NCI-H524 (cell line): ENCODE measurements at regions not wholly inside any gene's neighbourhood (a gene's known extent, or its start where the extent isn't known, plus 50 kb on each side); places are given as distances from the start of the nearest gene placed in this dataset.
"Not testable (repeated sequence)": the region's sequence is repeated elsewhere in the genome, so short reads cannot be mapped to it uniquely, and the experiment has no call there.

Experiments used
- DNase-seq, 2 experiments: peaks; one replicate each; lab custom pipeline; 2025; lab: John Stamatoyannopoulos, UW

DNA sequence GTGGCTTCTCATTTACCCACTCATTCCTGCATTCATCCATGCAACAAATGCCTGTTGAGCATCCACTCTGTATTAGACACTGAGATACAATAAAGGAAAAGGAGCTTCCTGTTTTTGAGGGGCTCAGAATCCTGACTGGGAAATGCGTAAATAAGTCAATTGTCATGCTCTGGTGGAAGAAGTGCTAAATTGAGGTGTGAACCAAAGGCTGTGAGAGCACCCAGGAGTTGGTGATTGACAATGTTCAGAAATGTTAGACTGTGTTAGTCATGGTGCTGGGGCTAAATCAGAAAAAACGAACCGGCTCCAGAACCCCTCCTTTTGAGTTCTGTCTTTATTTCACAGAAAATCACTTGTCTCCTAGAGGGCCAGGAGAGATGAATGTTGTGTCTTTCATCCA lies 558.6 kb upstream of the SGCD start:
- no peak for DNase-seq

DNA sequence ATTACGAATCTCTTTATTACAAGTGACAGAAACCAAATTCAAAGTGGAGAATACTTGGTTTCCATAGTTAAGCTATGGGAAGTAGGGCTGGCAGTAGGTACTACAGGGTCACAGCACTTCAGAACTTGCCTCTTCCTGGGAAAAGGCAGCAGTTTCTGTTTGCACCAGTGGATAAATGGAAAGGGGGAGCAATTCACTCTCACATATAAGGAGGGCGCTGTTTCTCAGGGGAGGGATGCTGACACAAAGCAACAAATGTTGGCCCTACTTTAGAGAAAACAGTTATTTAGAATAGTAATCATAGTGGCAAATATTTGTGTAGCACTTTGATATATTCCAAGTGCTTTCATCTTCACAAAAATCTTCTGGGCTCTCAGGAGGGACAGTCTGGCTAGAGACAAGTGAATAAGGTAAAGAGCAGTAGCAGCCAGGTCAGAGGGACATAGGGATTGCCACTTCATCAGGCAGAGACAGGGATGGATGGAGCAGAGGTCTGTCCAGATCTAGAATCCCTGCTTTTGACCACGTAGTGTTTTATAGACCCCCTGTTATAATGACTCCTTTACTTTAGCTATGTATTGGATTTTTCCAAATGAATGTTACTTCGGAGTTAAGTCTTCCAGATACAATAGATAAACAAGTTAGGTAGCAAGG lies 554.8 kb upstream of the SGCD start:
- DNase-seq = peak in 1 of 2 experiments; percentile 3

DNA sequence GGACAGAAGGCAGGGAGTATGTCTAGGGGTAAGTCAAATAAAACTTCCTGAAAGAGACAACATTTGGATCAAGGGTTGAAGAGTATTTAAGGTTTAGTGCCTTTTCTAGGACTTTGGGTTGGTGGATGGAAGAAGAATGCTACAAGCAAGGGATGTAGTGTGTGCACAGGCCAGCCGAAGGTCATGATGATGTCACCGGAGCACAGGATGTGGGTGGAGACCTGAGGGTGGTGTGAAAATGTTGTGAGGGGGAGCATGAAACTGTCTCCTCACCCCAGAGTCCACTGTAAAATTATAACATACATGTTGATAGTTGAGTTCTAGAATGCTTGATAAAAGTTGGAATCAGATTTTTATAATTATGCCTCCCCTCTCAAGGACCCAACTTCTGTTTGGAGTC lies 553.3 kb upstream of the SGCD start:
- DNase-seq = no peak

DNA sequence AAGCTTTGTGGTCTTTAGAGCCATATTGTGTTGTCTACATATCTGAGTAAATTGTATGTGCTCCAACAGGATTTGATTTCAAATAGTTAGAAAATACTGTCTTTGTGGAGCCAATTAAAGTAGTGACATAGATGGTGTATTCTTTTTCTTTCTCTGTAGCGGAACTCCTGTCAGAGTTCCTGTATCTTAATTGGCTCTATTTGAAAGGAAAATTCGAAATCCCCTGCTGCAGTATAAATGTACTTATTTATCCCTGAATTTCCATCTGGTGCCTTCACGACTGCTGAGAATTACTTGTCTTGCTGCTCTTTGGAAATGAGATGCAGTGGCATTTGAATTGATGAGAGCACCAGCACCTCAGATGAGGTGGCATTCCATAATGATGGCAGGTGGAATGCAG lies 546.7 kb upstream of the SGCD start:
- DNase-seq = no peak

DNA sequence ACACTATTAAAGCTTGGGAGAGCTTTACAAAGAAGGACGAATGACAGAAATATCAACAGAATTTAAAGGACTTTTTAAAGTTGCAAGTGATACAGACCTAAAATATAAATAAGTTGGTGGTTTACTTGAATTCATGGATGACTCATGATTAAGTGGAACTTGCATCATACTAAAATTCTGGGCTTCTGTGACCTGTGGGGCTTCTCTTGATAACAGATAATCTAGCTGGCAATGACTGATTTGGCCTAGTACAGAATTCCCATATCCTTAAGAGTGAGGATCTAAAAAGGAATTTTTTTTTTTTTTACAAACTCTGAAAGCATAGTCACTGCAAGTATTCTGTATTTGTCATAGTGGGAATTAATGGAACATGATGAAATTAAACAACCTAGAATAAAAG lies 543.7 kb upstream of the SGCD start:
- no peak for DNase-seq

DNA sequence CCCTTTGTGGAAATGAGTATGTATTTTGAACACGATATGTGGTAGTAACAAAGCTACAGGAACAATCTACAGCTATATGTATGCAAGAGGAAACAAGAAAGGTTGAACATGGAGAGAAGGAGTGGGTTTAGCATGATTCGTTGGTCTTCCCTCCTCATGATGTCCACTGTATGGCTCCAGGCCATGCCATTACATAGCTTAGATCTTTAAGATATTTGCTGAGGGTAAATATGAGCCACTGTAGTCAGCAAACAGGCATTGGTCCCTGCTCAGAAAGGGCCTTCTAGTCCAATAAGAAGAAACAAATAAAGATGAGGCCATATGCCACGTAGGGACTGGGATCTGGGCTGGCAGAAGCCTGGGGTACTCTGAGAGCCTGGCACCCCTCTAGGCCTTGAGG lies 543.2 kb upstream of the SGCD start:
- DNase-seq = no peak

DNA sequence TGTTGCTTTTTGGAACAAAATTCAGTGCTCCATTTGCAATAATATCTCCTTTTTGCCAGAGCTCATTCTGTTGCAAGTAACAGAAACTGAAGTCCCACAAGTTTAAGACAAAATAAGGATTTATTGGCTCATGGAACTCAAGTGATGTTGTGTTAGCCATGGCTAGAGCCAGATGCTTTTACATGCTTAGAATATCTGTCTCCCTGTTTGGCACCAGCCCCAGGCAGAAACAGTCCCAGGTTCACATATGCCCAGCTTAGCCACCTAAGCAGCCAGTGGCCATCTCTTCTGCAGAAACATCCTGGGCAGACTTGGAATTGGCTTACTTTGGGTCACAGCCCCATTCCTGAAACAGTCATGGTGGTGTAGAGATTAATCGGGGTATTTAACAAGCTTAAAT lies 540.9 kb upstream of the SGCD start:
- DNase-seq = no peak

DNA sequence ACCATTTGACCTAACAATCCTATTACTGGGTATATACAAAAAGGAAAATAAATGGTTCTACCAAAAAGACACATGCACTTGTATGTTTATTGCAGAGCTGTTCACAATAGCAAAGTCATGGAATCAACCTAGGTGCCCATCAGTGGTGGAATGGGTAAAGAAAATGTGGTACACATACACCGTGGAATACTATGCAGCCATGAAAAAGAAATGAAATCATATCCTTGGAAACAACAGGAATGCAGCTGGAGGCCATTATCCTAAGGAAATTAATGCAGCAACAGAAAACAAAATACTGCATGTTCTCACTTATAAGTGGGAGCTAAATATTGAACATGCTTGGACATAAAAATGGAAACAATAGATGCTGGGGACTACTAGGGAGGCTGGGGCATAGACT lies 534.1 kb upstream of the SGCD start:
- no peak for DNase-seq

DNA sequence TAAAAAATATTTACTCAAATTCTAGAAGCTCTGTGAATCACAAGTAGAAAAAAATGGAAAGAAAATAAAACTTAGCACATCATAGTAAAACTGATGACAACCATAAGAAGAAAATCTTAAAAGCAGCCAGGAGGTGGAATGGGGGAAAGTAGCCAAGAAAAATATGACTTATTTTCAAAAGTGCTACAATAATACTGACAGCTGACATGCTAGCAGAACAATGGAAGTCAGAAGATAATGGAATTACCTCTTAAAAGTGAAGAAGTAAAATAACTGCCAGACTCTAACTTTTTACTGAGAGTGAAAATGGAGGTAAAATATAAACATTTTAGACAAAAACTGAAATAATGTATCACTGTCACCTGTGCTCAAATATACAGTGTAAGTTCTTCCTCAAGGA lies 532.2 kb upstream of the SGCD start:
- no peak for DNase-seq

DNA sequence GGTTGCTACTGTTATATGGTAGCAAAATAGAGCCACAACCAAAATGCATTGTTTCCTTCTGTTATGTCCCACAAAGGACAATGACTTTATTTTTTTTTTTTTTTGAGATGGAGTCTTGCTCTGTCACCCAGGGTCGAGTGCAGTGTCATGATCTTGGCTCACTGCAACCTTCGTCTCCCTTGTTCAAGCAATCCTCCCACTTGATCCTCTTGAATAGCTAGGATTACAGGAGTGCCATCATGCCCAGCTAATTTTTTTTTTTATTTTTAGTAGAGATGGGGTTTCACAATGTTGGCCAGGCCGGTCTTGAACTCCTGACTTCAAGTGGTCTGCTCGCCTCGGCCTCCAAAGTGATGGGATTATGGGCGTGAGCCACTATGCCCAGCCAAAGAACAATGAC lies 527.7 kb upstream of the SGCD start:
- DNase-seq = no peak

DNA sequence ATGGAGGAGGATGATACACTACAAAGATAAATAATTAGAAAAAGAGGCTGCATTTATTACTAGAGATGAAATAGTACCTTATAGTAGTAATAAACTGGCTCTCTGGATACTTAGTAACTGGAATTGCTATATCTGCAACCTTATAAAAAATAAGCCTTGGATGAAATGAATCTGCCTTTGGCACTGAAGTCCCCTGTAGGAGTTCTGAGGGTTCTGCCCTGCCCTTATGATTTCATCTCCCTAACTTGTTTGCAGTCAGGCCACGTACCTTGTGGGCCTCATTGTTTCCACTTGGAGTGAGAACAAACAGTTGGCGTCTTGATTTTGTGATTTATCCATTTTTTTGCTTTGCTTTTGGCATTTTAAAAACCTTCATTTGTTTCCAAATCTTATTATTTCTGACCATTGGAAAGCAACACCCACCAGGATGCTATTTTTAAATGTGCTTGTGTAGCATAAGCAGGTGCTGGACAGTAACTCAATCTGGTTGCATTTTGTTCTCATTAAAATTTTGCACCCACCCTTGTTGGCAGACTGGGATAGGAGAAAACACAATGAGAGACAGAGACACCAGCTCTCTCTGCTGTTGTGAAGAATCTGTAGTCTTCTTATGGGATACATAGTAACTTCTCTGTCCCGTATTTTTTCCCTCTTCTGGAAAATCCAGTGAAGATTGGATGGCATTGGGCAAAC lies 518.9 kb upstream of the SGCD start:
- no peak for DNase-seq

DNA sequence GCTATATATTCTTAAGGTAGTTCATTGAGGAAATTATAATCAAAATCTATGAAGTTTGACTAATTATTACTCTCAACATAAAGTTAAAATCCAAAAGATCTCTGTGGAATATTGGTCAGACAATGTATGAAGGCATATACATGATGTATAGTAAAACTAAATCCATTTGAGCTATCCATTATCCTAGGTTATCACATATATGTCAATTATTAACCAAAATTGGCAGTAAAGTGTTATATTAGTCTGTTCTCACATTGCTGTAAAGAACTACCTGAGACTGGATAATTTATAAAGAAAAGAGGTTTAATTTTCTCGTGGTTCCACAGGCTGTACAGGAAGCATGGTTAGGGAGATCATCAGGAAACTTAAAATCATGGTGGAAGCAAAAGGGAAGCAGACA lies 511.7 kb upstream of the SGCD start:
- DNase-seq = no peak

DNA sequence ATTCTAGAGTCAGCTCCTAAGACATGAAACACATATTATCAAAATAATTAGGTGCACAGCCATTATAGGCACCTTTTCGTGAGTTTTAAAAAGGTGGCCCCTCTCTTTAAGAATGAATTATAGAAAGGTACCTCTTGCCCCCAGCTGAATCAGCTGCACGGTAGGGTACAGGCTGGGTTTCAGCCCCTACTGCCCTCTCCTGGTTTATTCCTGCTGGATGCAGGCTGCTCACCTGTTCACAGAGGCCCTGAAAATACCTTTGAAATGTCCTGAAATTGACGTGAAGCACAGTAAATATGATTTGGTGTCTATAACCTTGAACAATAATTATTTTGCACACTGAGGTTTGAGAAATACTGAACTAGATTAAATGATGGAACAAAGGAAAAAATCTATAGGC lies 504.8 kb upstream of the SGCD start:
- peak in 1 of 2 experiments; percentile 5 for DNase-seq

DNA sequence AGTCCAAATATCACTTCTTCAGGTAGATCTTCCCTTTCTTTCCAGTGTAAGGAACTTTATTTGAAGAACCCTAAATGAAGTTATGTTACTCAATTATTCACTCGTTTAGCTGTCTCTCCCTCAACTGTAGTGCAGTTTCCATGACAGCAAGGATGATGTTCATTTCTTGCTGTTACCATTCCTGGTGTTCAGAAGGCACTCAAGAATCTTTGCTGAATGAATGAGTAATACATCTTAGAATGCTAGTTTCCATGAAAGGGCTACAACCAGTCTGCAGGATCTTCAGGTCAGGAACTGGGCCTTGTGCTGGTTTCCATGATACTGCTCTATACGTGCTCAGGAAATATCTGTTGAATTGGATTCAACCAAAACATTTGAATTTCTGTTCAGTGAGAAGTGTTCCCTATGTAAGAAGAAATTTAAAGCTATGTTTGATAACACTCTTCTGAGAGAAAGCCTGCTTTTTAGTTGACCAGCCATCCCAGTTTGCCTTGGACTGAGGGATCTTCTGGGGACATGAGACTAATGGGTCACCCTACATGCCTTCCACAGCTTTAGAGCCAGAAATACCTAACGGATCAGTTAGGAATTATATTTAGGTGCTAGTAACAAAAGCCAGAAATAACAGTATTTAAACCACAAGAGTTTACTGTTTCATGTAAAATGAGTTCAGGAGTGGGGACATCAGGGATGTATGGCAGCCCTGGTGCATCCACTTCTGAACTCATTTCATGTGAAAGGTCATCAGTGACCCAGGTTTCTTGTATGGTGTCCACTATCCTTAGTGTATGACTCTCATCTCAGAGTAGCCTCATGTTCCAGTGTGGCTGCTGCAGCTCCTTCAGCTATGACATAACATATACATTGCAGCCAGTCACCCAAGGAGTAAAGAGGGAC lies 500.1 kb upstream of the SGCD start:
- DNase-seq = no peak

DNA sequence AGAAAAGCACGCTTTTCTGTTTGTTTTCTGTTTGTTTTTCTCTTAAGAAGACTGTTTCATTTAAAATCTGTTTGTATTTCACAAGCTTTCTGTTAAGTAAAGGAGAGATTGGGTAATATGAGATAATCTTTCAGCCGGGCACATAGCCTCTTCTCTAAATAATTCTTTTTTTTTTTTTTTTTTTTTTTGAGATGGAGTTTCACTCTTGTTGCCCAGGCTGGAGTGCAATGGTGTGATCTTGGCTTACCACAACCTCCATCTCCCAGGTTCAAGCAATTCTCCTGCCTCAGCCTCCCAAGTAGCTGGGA lies 499.5 kb upstream of the SGCD start:
- DNase-seq = not testable (repeated sequence)

DNA sequence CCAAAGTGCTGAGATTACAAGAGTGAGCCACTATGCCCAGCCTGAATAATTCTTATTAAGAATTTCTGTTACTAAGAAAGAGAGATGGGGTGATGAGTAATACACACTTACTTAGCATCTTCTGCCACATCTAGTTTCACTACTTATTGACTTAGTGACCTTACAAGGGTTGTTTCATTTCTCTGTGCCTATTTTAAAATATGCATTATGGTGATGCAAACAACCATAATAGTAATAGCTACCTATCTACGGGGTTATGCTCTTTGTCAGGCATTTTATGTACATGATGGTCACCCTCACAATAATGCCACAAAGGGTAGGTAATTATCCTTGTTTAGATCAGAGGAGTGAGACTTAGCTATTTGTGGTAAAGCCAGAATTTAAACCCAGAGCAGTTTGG lies 499.0 kb upstream of the SGCD start:
- no peak for DNase-seq

DNA sequence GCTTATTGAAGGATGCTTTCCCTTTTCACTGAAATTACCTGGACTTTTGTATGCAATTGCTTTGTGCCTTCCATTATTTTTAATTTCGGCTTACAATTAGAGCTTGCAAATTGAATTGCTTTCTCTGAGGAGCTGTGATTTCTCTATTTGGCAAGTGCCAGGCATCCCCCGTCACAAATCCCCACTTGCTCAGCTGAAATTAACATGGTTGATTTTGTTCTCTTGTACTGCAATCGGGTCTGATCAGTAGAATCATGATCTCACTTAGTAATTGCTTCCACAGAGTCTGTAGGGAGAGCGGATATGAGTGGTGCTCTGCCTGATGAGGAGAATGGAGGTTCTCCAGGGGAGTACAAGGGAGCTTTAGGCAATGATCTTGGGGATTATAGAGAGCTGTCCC lies 495.5 kb upstream of the SGCD start:
- DNase-seq = no peak

DNA sequence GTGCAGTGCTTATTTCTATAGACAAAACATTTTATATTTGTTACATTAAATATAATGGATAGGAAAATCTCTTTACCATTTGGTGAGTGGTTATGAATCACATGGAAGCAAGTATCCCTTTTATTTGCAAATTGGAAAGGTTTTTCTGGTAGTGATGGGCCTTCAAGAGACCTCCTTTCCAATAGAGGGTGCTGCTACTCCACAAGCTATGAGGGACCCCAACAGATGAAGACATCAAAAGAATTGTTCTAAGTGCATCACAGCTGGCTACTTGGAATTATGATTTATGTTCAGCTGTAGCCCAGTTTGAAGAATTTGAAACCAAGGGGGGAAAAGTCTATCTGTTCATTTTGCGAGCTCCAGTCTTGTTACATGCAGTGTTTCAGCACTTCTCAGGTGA lies 493.7 kb upstream of the SGCD start:
- peak; percentile 63 to 86 for DNase-seq

DNA sequence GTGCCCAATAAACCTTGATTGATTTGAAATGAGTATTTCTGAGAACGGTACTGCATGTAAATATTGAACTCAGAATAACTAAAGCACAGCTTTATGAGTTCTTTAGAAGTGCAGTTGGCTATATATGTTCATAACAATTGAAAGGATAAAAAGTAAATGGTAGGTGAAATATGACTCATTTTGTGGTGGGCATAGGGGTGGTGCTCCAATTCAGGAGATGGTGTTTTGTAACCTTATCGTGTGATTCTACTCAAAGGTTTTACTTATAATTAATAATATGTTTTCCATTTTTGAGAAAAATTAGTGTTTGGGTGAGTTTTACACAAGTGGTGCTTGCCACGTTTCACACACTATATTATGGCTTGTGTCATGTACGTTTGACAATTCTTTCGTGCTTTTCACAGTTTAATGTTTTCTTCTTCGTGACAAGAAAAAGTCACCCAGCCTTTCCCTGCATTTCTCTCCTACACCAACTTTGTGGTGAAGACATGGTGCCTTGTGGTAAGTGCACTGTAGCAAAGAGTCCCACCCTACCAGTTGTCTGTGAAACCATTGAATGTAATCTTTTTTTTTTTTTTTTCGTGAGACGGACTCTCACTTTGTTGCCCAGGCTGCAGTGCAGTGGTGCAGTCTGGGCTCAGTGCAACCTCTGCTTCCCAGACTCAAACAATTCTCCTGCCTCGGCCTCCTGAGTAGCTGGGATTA lies 492.5 kb upstream of the SGCD start:
- DNase-seq = no peak

DNA sequence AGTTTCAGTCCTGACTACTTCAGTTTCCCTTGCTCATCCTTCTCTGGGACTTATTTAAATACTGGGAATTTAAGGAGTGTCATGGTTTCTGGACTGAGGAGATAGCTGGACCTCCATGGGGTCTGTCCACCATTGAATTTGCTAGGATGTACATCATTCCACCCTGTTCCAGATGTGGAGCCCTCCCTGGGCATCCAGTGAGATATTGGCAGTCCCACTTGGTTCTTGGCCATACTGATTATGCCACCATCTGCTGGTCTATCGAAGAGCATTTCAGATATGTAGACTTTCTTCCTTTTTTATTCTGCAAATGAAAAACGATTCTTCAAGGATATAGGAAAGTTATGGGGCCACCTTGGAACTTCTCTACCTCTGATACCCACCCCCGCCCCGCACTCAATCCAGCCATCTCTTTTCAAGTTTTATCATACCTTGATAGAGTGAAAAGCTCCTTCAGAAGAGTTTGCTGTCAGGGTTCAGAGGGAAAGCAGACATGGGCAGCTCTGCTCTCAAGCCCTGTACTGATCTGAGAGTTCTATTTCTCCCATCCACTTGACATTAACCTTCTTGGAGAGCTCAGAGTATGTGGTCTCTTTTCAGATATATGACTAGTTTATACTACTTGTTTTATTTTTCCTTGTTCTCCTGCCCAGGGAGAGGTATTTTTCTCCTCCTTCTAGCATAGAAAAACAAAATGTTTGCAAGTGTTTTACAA lies 490.7 kb upstream of the SGCD start:
- no peak for DNase-seq

DNA sequence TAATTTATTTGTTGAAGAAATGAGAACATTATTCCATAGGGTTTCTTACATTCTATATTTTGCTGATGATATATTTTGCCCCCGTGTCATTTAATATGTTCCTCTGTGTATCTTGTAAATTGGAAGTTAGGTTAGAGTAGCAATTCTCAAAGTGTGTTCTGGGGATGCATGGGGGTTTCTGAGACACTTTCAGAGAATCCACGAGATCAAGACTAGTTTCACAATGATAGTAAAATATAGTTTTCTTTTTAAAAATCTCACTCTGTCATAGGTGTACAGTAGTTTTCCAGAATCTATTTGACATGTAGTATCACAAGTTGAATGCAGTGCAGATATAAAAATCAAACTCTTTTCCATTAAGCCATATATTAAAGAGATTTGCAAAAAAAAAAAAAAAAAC lies 488.6 kb upstream of the SGCD start:
- no peak for DNase-seq
